Inferior parietal cortex (tissue), 1 donor: ENCODE measurements at regions not wholly inside any gene's neighbourhood (a gene's known extent, or its start where the extent isn't known, plus 50 kb on each side); places are given as distances from the start of the nearest gene placed in this dataset.

ENCODE experiments used
- DNase-seq: peaks from one replicate; pipeline ENCODE4 v3.0.0-alpha.2; 2016; ENCODE audit errors: extremely low spot score

GRCh38 chr15:88315221-88315878 lies 58.8 kb upstream of the NTRK3 start:
- DNase-seq: no peak

GRCh38 chr15:88312941-88313579 lies 56.5 kb upstream of the NTRK3 start:
- no peak for DNase-seq

DNA sequence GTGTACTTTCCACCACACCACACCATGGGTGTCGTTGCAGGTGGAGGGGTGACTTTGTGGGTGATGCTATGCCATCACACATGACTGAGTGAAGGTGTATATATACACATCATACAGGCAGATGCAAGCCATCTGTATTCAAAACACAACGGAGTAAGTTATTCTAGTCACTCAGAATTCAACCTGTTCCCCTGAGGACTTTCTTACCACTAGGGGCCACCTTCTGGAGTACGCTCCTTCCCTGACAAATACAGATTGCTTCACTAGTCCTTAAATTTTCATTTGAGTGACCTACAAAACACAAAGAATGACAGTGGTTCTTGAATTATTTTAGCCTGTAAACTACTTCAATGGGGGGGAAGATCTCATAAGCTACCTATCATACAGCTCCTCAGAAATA lies 52.8 kb upstream of the NTRK3 start:
- no peak for DNase-seq

DNA sequence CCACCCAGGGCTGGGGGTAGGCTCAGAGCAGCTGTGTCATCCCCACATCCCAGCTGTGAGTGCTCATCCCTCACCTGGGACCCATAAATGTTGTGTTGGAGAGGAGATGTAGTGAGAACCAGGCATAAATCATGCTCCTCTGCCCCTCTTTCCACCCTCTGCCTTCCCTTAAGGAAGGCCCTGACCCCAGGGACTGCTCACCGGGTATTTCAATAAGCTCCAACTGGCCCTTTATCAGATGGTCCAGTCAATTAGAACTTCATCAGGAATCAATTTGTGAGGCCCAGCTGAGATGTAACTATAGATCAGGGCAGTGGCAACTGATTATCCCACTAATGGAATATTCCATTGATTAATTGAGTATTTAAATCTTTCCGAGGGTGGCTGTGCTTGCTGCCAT lies 50.8 kb upstream of the NTRK3 start:
- no peak for DNase-seq
